ENCODE measurements at regions not wholly inside any gene's neighbourhood (a gene's known extent, or its start where the extent isn't known, plus 50 kb on each side); places are given as distances from the start of the nearest gene placed in this dataset.
"Not testable (repeated sequence)": the region's sequence is repeated elsewhere in the genome, so short reads cannot be mapped to it uniquely, and the experiment has no call there.

DNA sequence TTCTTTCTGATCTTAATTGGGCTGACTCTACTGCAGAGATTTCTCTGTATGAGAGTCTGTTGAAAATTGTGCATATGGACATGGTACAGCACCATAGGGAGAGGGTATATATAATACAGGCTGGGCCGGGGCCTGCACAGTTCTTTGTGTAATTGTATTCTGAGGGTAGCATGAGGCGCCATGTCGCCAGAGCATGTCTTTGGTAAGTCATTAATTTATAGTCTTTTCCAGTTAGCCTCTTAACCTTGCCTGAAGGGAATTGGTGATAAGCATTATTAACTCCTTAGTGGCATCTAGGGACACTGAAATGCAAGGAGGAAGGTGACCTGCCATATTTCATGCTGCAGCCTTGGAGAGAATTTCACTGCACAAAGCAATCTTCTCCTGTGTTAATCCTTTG, 569.9 kb downstream of the TMTC2 start:
- Histone ChIP-seq H3K4me3 (no peak overlapping the region), H3K36me3 (no peaks in the 10 kb centered on the region), H3K27ac (no peak overlapping the region), H4K20me1 (no peaks in the 10 kb centered on the region), H3K9ac (no peak overlapping the region), H3K4me1 (no peaks in the 10 kb centered on the region), H3K4me2 (no peak overlapping the region), H3K9me3 (no peaks in the 10 kb centered on the region), H3K27me3 (no peaks in the 10 kb centered on the region)
- no peak for TF ChIP-seq Cebpa-rat (IDR thresholded peaks at IDR 0.05)

DNA sequence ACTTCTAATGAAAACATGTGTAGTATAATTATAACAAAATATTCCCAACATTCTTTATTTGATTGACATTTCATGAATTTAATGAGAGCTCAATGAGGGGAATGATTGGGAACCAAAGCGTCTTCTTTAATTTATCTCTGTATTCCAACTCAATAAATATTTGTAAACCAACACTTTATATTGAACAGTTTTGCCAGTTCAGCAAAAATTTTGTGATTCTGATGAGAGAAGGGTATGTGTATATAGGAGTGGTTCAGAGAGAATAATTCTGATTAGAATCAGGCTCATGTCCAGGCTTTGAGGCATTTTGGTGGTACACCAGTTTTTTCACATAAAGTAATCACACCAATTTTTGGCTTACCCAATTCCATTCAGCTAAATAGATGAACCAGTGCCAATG, 564.2 kb downstream of the TMTC2 start:
- H3K27ac ChIP-seq: no peak overlapping the region
- H3K9me3 ChIP-seq: no peaks in the 10 kb centered on the region
- H3K36me3 ChIP-seq: no peaks in the 10 kb centered on the region
- H3K27me3 ChIP-seq: no peaks in the 10 kb centered on the region
- H3K4me2 ChIP-seq: no peak overlapping the region
- no peak overlapping the region for H3K4me3 ChIP-seq
- no peaks in the 10 kb centered on the region for H4K20me1 ChIP-seq
- no peaks in the 10 kb centered on the region for H3K4me1 ChIP-seq
- no peak overlapping the region for H3K9ac ChIP-seq
- no peak for TF ChIP-seq Cebpa-rat (IDR thresholded peaks at IDR 0.05)

- Histone ChIP-seq H3K4me1 (no peaks in the 10 kb centered on the region), H3K4me2 (no peak overlapping the region), H4K20me1 (no peaks in the 10 kb centered on the region), H3K9ac (no peak overlapping the region), H3K4me3 (no peak overlapping the region), H3K27me3 (no peaks in the 10 kb centered on the region), H3K9me3 (no peaks in the 10 kb centered on the region), H3K36me3 (no peaks in the 10 kb centered on the region), H3K27ac (no peak overlapping the region)
- TF ChIP-seq Cebpa-rat (IDR thresholded peaks at IDR 0.05): no peak
Measured at GRCh38 chr12:83245156-83245555, 558.5 kb downstream of the TMTC2 start.

- Histone ChIP-seq H3K4me1 (no peaks in the 10 kb centered on the region), H3K9me3 (no peaks in the 10 kb centered on the region), H3K27ac (no peak overlapping the region), H4K20me1 (no peaks in the 10 kb centered on the region), H3K4me3 (no peak overlapping the region), H3K27me3 (no peaks in the 10 kb centered on the region), H3K36me3 (no peaks in the 10 kb centered on the region), H3K4me2 (no peak overlapping the region), H3K9ac (no peak overlapping the region)
- no peak for TF ChIP-seq Cebpa-rat (IDR thresholded peaks at IDR 0.05)
Measured at GRCh38 chr12:83244001-83244400, 557.3 kb downstream of the TMTC2 start.

GRCh38 chr12:83233987-83234386, 547.3 kb downstream of the TMTC2 start:
- H3K27me3 ChIP-seq, H3K9me3 ChIP-seq, H3K4me3 ChIP-seq, H3K9ac ChIP-seq, H3K4me1 ChIP-seq, H3K27ac ChIP-seq, H4K20me1 ChIP-seq, H3K4me2 ChIP-seq, H3K36me3 ChIP-seq: not testable (repeated sequence)

- peaks cover 18% of the 10 kb centered on the region for H3K4me1 ChIP-seq
- H3K27me3 ChIP-seq, H3K4me2 ChIP-seq, H3K9me3 ChIP-seq, H3K36me3 ChIP-seq, H3K27ac ChIP-seq, H3K9ac ChIP-seq, H4K20me1 ChIP-seq, H3K4me3 ChIP-seq: not testable (repeated sequence)
Measured at GRCh38 chr12:83226960-83227359, 540.3 kb downstream of the TMTC2 start.

- H3K27ac ChIP-seq: no peak overlapping the region
- no peak overlapping the region for H3K4me3 ChIP-seq
- H4K20me1 ChIP-seq: no peaks in the 10 kb centered on the region
- no peak for TF ChIP-seq Cebpa-rat (IDR thresholded peaks at IDR 0.05)
- H3K9ac ChIP-seq: no peak overlapping the region
- H3K27me3 ChIP-seq: no peaks in the 10 kb centered on the region
- H3K9me3 ChIP-seq: no peaks in the 10 kb centered on the region
- no peaks in the 10 kb centered on the region for H3K36me3 ChIP-seq
- H3K4me1 ChIP-seq: peaks cover 18% of the 10 kb centered on the region
- H3K4me2 ChIP-seq: no peak overlapping the region
Measured at GRCh38 chr12:83225806-83226205, 539.1 kb downstream of the TMTC2 start.

- peaks cover 18% of the 10 kb centered on the region for H3K4me1 ChIP-seq
- TF ChIP-seq Cebpa-rat (IDR thresholded peaks at IDR 0.05): no peak
- peak overlapping the region; percentile 37 for H3K4me2 ChIP-seq
- no peak overlapping the region for H3K4me3 ChIP-seq
- no peaks in the 10 kb centered on the region for H3K9me3 ChIP-seq
- H4K20me1 ChIP-seq: no peaks in the 10 kb centered on the region
- no peak overlapping the region for H3K9ac ChIP-seq
- no peaks in the 10 kb centered on the region for H3K36me3 ChIP-seq
- peak overlapping the region; percentile 26; the same call in 1 of the 2 replicates for H3K27ac ChIP-seq
- no peaks in the 10 kb centered on the region for H3K27me3 ChIP-seq
Measured at GRCh38 chr12:83224012-83224411, 537.3 kb downstream of the TMTC2 start.

GRCh38 chr12:83220774-83221173, 534.1 kb downstream of the TMTC2 start:
- peaks cover 18% of the 10 kb centered on the region for H3K4me1 ChIP-seq
- no peak overlapping the region for H3K4me3 ChIP-seq
- H3K27me3 ChIP-seq: no peaks in the 10 kb centered on the region
- no peak for TF ChIP-seq Cebpa-rat (IDR thresholded peaks at IDR 0.05)
- no peaks in the 10 kb centered on the region for H3K36me3 ChIP-seq
- H3K9ac ChIP-seq: no peak overlapping the region
- H4K20me1 ChIP-seq: no peaks in the 10 kb centered on the region
- H3K9me3 ChIP-seq: no peaks in the 10 kb centered on the region
- H3K27ac ChIP-seq: no peak overlapping the region
- H3K4me2 ChIP-seq: no peak overlapping the region

DNA sequence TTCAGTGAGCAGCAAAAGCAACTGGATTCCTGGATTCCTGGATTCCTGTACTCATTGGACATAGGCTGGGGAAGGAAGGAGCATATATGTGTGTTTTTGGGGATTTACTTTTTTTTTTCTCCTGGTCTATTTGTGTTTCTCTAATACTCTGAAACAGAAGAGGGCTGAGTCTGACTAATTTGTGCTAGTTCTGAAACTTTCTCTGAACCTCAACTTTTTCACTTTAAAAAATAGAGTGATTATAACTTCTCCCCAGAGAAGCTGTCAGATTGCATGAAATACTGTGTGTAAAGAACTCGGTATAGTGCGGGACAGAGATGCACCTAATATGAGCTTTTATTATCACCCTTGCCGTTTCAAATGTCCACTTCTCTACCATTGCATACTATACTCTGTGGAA, 529.5 kb downstream of the TMTC2 start:
- Histone ChIP-seq H3K9me3 (no peaks in the 10 kb centered on the region), H3K9ac (no peak overlapping the region), H3K27me3 (no peaks in the 10 kb centered on the region), H3K27ac (no peak overlapping the region), H3K4me1 (no peaks in the 10 kb centered on the region), H4K20me1 (no peaks in the 10 kb centered on the region), H3K4me3 (no peak overlapping the region), H3K36me3 (no peaks in the 10 kb centered on the region), H3K4me2 (no peak overlapping the region)
- TF ChIP-seq Cebpa-rat (IDR thresholded peaks at IDR 0.05): no peak

DNA sequence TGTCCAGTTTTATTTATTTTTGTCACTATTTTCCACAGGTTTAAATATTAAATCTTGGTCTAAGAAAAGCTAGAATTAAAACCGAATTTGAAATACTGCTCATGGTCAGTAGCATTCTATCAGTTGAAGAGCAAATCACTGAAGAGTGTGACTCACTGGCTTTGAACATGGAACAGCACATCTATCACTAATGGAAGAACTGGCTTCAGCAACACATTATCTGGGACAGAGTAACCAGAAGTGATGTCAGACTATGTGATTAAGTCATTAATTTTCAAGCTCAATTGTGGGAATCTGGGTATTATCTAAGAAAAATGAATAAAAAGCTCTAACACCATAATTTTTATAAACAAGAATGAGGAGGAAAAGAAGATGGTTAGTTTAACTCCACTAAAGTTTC, 527.5 kb downstream of the TMTC2 start:
- Histone ChIP-seq H3K4me2 (no peak overlapping the region), H3K27ac (no peak overlapping the region), H3K27me3 (no peaks in the 10 kb centered on the region), H3K9ac (no peak overlapping the region), H3K36me3 (no peaks in the 10 kb centered on the region), H3K9me3 (no peaks in the 10 kb centered on the region), H3K4me1 (no peaks in the 10 kb centered on the region), H3K4me3 (no peak overlapping the region), H4K20me1 (no peaks in the 10 kb centered on the region)
- no peak for TF ChIP-seq Cebpa-rat (IDR thresholded peaks at IDR 0.05)
